HG02938 (cell line): ENCODE measurements at regions not wholly inside any gene's neighbourhood (a gene's known extent, or its start where the extent isn't known, plus 50 kb on each side); places are given as distances from the start of the nearest gene placed in this dataset.

ENCODE experiments used
- ATAC-seq: cut with Tn5 transposase; IDR thresholded peaks from one replicate; pipeline ENCODE4 v1.9.1; 2021; ENCODE audit warnings: mild to moderate bottlenecking, moderate library complexity; ENCODE audit not compliant: unreplicated experiment

DNA sequence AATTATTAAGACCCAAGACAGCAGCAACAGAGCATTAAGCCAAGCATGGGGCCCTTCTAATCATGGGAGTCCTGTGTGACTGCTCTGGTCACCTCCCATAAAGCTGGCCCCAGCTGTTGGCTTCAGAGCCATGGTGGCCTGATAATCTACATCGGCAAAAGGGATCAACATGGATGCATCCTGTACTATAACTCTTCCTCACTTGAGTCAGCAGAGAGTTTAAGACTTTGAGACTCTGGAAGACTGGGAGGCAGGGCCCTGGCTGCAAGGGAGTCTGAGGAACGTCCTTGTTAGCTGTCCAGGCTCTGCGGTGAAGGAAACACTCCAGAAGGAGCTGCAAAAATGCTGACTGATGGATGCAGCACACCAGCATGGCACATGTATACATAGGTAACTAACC is 95.0 kb upstream of the KIAA1217 start:
- no peak for ATAC-seq

DNA sequence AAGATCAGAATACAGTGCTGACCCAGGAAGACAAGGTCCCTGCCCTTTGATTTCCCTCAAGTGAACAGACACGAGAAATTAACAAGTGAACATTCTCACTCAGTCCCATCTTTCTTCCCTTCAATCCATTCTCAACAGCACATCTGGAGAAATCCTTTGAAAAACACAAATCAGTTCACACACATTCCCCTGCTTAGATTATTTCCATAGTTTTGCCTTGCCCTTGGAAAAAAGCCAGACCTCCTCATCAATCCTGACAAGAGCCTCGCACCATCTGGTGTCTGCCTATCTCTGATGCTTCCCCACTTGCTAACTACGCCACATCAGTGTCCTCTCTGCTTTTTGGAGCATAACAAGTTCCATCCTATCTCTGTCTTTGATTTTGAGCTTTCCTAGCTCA is 94.4 kb upstream of the KIAA1217 start:
- ATAC-seq: no peak

DNA sequence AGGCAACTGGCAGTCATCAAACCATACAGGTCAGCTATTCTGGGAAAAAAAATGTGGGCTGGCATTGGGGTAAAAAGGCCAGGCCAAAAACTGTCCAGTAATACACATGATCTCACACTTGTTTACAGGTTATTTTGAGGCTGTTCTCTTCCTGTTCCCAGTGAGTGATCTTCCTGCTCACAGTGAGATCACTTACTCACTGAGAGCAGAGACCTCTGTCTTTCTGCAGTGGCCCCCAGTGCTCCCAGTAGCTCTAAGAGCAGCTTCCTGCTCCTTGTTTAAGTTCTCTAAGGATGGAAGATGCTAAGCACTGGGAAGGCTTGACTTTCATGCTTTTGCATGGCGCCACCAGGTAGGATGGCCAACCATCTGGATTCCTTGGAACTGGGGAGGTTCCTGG is 93.5 kb upstream of the KIAA1217 start:
- ATAC-seq: no peak

DNA sequence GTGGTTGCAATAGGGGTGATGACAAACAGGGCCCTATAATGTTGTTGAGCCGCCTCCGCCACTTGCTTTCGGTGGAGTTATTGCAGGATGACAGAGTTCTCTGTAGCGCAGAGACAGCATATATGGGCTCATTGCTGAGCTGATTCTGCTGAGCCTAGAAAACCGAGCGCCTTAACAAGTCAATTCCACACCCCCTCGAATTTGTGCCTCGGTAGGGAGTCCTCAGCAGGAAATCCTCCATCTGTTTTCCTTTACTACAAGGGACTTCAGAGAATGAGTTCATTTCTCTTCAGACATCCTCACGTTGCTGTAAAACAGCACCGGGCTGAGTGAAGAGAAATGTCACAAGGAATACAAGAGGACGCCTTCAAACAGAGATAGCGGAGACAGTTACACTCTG is 90.7 kb upstream of the KIAA1217 start:
- no peak for ATAC-seq

DNA sequence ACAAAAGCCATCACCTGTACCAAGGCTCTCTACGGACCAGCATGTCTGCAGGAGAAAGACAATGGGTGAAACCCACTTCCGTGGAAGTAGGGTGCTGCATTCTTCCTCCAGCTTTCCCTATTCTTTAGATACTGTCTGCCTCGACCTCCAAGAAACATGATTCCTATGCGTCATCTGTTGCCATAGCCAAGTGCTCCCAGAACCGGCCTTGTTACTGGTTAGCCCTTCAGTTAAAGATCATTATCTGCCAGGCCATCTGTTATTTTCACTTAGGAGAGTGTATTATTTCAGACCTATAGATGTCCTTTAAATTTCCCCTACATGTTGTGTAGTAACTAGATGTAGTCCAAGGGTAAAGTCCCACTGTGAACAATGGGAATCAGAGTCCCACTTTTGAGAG is 89.0 kb upstream of the KIAA1217 start:
- no peak for ATAC-seq

DNA sequence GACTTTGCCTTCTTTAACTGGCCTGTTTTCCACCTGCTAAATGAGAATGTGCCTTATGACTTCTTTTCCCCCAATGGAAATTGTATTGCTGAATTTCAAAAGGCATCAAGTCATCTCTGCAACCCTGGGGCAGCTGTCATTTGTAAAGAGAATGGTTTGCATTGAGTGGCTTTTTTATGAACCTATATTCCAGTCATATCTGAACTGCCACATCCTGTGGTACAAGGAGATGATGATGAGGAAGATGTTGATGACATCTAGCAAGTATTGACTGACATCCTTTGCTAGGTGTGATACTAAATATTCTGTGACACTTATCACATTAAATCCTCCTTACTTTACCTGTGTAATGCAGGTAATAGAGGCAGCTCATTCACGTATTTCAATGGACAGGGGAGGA is 88.3 kb upstream of the KIAA1217 start:
- ATAC-seq: no peak

DNA sequence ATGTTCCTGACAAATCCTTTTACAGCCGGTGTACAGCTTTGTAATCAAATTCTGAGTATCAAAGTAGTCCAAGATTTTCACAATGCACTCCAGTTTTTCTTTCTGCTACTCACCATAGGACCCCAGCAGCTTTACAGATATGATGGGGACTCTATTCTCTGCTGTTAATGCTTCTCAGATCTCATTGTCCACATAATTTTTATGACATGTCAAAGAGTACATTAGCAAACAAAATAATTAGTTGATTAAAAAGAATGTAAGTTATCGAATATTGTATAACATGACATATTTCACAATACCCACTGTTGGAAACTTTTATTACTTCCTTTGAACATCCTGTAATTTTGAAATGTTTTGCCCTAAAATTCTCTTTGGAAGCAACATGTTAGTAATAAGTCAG is 81.4 kb upstream of the KIAA1217 start:
- ATAC-seq: no peak

DNA sequence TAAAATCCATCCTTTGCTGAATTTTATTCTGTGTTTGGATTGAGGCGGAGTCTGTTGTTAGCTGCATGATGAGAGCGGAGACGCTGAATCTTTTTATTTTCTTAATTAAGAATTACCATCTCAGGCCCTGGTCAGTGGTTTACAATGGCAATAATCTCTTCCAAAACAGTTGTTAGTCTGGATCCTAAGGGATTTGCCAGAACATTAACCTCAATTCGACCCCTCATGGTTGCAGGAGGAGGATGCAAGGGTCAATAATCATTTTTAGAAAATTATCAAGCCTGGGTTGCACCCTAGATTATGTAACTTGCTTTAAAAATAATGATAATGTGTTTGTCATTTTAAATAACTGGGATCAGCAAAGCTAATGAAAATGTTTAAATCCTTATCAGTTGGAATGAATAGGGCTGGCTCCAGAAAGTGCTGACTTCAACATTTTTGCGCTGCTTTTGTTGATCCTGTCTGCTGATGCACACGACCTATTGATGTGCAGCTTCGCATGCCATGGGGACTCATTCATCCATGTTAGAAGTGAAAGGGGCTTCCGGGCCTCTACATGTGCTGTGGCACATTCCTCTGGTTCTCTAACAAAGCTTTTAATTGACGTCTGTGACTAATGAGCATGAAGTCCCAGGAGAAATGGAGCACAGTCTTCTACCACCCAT is 80.7 kb upstream of the KIAA1217 start:
- no peak for ATAC-seq

DNA sequence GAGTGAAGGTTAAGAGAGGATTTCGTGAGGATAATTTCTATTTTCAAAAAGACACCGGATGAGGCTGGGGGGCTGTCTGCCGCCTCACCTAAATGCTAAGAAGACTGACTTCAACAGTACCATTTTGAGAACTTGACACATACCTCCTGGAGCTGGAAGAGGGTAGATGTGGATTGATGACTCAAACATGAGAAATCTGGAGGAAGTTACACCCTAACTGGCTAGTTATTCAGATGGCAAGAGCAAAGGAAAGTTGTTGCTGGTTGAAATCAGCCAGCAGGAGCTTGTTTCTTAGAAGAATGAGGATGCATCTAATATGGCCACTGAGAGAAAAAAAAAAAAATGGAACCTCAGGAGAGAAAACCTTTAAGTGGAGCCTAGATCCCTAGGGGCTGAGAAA is 76.2 kb upstream of the KIAA1217 start:
- no peak for ATAC-seq

DNA sequence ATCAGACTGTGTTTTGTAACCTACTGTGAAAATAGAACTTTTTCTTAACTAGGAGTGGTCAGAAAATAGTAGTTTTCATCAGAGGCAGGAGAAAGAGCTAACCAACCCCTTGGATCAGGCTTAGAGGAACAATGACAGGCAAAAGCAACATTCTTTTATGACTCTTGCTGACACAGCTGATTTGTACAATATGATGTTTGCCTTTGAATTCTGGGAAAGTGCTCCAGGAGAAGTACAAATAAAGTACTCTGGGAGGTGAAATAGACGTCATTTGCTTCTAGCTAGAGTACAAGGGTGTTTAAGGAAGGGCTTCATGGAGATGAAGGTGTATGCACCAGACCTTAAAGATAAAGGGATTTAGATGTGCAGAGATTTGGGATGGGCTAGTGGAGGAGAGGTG is 75.1 kb upstream of the KIAA1217 start:
- no peak for ATAC-seq

DNA sequence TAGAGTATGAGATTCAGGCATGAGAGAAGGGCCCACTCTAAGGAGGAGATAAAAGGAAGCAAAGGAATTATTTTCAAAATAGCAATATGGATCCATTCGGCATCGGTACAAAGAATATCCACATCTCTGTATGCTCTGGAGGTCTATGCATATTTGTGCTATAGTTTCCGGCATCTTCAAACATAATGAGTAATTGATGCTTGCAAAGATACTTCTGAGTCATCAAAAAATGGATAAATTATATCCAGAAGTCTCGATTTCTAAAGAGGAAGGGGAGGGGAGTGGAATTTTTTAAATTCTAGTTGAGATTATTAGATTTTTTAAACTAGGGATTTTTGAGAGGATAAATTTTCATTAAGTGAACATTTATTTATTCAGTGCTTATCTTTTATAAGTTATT is 72.9 kb upstream of the KIAA1217 start:
- no peak for ATAC-seq

DNA sequence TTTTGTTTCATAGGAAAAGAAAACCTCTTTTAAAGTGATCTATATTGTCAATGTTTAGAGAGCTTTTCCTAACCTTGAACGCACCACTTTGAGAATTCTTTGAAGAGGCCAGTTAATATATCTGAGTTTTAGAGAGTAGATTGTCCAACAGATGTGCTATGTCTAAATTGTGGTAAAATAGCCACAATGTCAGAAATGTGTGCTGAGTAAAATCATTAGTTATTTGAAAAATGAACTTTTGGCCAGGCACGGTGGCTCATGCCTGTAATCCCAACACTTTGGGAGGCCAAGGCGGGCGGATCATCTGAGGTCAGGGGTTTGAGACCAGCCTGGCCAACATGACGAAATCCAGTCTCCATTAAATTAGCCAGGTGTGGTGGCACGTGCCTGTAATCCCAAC is 61.6 kb upstream of the KIAA1217 start:
- ATAC-seq: no peak

DNA sequence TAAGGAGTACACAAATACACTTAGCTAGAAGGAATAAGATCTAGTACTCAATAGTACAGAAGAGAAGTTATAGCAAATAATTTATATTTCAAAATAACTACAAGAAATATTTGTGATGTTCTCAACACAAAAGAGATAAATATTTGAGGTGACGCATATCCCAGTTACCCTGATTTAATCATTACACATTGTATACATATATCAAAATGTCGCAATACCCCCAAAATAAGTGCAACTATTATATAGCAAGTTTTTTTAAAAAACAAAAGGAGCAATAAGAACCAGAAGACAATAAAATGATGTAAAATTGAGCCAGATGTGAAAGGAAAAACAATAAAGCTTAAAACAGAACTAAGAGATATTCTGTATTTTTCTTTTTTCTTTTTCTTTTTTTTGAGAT is 59.3 kb upstream of the KIAA1217 start:
- ATAC-seq: no peak

DNA sequence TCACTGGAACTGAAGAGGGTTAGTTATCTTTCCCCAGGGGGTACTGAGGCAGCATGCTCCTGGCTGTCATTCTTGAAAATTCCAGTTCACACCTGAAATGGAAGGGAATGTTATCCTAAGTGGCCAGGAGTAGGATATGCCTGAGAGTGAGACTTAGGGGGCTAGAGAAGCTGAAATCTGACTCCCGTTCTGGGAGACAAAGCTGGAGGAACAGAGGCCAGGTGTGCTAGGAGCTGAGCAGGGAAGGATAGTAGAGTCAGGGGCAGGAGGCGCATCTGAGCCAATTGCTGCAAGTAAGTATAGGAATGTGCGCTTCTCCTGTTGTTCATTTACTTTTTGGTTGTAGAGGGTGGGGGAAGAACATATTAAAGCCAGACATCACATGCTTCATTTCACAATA is 58.1 kb upstream of the KIAA1217 start:
- no peak for ATAC-seq

DNA sequence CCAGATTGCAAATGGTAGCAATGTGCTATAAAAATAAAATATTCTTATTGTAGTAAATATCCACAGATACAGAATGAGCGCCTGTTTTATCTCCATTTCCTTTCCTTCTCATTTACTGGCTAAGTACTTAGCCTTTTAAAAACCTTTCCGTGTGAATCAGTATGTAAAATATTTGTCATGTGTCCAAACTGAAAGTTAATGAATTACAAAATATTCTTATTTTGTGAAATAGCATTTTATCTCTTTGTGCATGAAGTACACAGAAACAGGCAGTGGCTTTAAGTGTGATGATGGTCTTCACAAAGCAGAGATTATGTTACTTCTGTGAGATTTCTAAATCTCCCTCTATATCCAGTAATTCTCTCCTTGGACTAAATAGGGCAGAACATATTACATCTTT is 56.7 kb upstream of the KIAA1217 start:
- no peak for ATAC-seq

DNA sequence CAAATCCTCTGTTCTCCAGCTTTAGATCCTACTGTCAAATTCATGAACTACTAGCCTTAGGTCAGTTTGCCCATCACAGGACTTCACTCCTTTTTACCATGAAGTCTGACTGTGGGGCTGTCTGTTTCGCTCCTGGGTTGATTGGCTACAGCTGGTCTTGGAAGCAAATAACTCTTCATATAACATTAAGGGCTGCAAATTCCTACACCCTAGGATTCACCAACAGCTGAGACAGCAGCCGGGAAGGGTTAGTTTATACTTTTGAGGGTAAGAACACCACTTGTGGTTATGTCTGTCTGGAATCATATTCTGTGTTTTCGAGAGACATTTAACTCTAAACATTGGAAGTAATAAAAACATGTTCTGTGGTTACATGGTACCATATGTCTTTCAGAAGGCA is 55.9 kb upstream of the KIAA1217 start:
- no peak for ATAC-seq

DNA sequence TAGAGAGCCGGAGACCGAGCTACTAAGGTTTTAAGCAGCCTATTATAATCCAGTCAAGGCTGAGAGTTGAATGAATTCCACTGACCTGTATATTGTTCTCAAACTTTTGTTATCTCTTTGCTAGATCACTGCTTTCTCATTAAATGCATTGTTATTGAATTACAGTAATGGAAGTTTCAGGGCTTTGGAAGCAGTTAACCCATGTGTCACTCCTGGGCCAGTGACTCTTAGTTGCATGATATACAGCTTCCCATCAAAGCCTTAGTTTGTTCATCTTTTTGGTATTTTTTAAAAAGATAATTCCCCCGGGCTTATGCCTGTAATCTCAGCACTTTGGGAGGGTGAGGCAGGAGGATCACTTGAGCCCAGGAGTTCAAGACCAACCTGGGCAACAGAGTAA is 55.4 kb upstream of the KIAA1217 start:
- ATAC-seq: no peak

DNA sequence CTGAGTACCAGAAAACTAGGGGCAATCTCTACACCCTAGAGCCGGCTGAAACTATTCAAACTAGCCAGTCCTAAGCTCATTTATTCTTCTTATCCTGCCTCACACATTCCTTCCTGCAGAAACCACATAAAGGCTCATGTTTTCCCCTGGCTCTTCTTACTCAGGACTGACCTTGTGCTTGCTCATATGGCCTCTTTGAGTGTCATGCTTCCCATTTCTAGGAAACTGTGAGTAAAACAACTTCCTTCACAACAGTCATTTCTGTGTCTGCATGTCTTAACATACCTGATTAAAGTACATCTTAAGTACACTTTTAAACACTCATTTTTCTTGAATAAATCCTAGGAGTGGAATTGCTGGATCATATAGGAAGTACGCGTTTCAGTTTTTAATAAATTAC is 52.3 kb upstream of the KIAA1217 start:
- no peak for ATAC-seq

DNA sequence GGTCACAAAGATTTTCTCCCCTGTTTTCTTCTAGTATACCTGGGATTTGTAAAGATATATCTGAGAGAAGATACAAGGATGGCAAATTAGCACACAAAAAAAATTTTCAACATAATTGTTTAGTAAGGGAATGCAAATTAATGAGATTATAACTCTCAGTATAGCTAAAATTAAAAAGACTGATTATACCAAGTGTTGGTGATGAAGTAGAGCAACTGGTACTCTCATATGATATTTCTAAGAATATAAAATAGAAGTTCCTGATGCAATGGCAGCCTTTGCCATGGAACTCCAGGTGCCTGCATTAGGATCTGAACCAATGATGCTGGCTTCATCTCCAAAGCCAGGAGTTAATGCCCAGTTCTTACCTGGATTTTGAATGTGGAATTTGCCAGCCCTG is 51.4 kb upstream of the KIAA1217 start:
- no peak for ATAC-seq
